ENCODE measurements at regions not wholly inside any gene's neighbourhood (a gene's known extent, or its start where the extent isn't known, plus 50 kb on each side); places are given as distances from the start of the nearest gene placed in this dataset.

GRCh38 chr17:17411692-17412091 is 65.1 kb upstream of the MED9 start (continued):
- TF ChIP-seq, protein P1, sequence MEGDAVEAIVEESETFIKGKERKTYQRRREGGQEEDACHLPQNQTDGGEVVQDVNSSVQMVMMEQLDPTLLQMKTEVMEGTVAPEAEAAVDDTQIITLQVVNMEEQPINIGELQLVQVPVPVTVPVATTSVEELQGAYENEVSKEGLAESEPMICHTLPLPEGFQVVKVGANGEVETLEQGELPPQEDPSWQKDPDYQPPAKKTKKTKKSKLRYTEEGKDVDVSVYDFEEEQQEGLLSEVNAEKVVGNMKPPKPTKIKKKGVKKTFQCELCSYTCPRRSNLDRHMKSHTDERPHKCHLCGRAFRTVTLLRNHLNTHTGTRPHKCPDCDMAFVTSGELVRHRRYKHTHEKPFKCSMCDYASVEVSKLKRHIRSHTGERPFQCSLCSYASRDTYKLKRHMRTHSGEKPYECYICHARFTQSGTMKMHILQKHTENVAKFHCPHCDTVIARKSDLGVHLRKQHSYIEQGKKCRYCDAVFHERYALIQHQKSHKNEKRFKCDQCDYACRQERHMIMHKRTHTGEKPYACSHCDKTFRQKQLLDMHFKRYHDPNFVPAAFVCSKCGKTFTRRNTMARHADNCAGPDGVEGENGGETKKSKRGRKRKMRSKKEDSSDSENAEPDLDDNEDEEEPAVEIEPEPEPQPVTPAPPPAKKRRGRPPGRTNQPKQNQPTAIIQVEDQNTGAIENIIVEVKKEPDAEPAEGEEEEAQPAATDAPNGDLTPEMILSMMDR (IDR thresholded peaks at IDR 0.05 in 2 of 3, conservative IDR thresholded peaks at IDR 0.05 in 1 of 3; ENCODE audit: borderline replicate concordance in 1 of 3, insufficient read depth in 1 of 3, low read depth in 2 of 3, low read length in 2 of 3) = no peak
- TF ChIP-seq CBX3 (IDR thresholded peaks at IDR 0.05; ENCODE audit: low read depth) (no peak), ATF3 (IDR thresholded peaks at IDR 0.05) (no peak), YY1 (IDR thresholded peaks at IDR 0.05; ENCODE audit: extremely low read depth, insufficient replicate concordance, low read depth, low read length) (no peak), SP1 (IDR thresholded peaks at IDR 0.05; ENCODE audit: low read depth) (no peak), ZFX (IDR thresholded peaks at IDR 0.05) (no peak), ZNF274 (IDR thresholded peaks at IDR 0.05; ENCODE audit: low read depth, low read length) (no peak), FOSL1 (IDR thresholded peaks at IDR 0.05; ENCODE audit: low read depth) (no peak), CEBPB (IDR thresholded peaks at IDR 0.05; ENCODE audit: low read depth) (no peak)

DNA sequence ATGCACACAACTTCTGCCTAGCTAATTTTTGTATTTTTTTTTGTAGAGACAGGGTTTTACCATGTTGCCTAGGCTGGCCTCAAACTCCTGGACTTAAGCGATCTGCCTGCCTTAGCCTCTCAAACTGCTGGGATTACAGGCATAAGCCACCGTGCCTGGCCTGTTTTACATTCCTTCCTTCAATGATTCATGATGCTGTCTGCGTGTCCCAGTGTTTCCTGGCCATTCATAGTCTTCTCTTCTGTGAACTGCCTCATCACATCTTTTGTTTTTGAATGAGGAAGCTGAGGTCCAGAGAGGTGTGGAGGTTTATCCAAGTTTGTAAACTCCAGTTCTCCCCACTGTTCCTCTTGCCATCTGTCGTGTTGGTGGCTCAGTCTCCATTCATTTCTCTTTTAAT is 64.5 kb upstream of the MED9 start:
- DNase-seq (ENCODE audit: low read depth, low spot score) = no peak
- H3K4me3 ChIP-seq (replicated peaks in 1 of 2; ENCODE audit: low read depth in 1 of 2, low read length in 2 of 2) = no peak overlapping the region
- no peaks in the 10 kb centered on the region for H3K27me3 ChIP-seq (ENCODE audit: insufficient read depth, low read length)
- H4K20me1 ChIP-seq (ENCODE audit: insufficient read depth) = no peaks in the 10 kb centered on the region
- no peak overlapping the region for H3K27ac ChIP-seq (ENCODE audit: low read depth, low read length)
- ChIA-PET RAD21 (ENCODE audit: low non-redundant PET in 1 of 2, low total read pairs in 2 of 2, uncharacterized antibody in 2 of 2, unreplicated experiment in 2 of 2) (no interaction called here), POLR2A (no interaction called here), CTCF (no interaction called here)
- peaks cover 2 to 12% of the 10 kb centered on the region in 2 experiments; a peak in 3 of 4 replicates for H3K4me1 ChIP-seq (ENCODE audit: control insufficient read depth in 1 of 2, insufficient read depth in 2 of 2, low read length in 2 of 2)
- no peaks in the 10 kb centered on the region for H3K9me2 ChIP-seq (ENCODE audit: insufficient read depth)
- H3K79me2 ChIP-seq (ENCODE audit: insufficient read depth, low read length) = no peaks in the 10 kb centered on the region
- no peak for ATAC-seq
- H3K9me3 ChIP-seq (ENCODE audit: control insufficient read depth in 1 of 2, insufficient read depth in 1 of 2, low read depth in 1 of 2, low read length in 2 of 2) = no peaks in the 10 kb centered on the region
- H3K9ac ChIP-seq (ENCODE audit: low read length) = no peak overlapping the region
- intact Hi-C loops (cut with micrococcal nuclease) = no loop called here
- no peaks in the 10 kb centered on the region for H3K36me3 ChIP-seq (ENCODE audit: control insufficient read depth in 1 of 2, insufficient read depth in 2 of 2, low read length in 2 of 2)
- no peak overlapping the region for H3K4me2 ChIP-seq (ENCODE audit: low read length)
- no TSS peak for BruUV-seq (replicated peaks)
- H2AFZ ChIP-seq (ENCODE audit: low read depth, low read length, poor library complexity, severe bottlenecking) = no peak overlapping the region
- no peak for TF ChIP-seq POLR2AphosphoS5 (IDR thresholded peaks at IDR 0.05; ENCODE audit: low read depth, low read length)
- TF ChIP-seq MAX (IDR thresholded peaks at IDR 0.05) = no peak
- TF ChIP-seq ATF3 (IDR thresholded peaks at IDR 0.05) = no peak
- no peak for TF ChIP-seq EZH2 (IDR thresholded peaks at IDR 0.05)
- no peak for TF ChIP-seq POLR2A (IDR thresholded peaks at IDR 0.05; ENCODE audit: borderline replicate concordance, extremely low read depth, insufficient read depth, insufficient read length)
- TF ChIP-seq ZNF274 (IDR thresholded peaks at IDR 0.05; ENCODE audit: low read depth, low read length) = no peak
- no peak for TF ChIP-seq ZBTB33 (IDR thresholded peaks at IDR 0.05; ENCODE audit: extremely low read depth, insufficient replicate concordance, low read length)
- TF ChIP-seq TCF7L2 (IDR thresholded peaks at IDR 0.05; ENCODE audit: borderline replicate concordance, extremely low read depth, insufficient read depth, insufficient read length) = no peak
- TF ChIP-seq RAD21 (IDR thresholded peaks at IDR 0.05; ENCODE audit: low read depth) = no peak
- TF ChIP-seq FOSL1 (IDR thresholded peaks at IDR 0.05; ENCODE audit: low read depth) = no peak
- TF ChIP-seq, protein P1 (IDR thresholded peaks at IDR 0.05 in 2 of 3, conservative IDR thresholded peaks at IDR 0.05 in 1 of 3; ENCODE audit: borderline replicate concordance in 1 of 3, insufficient read depth in 1 of 3, low read depth in 2 of 3, low read length in 2 of 3) = no peak
